Activated T-helper 9 cell treated with anti-CD3 and anti-CD28 coated beads, Interleukin-2, amount 50 U/mL, for 16 hours (primary cell): ENCODE measurements at regions not wholly inside any gene's neighbourhood (a gene's known extent, or its start where the extent isn't known, plus 50 kb on each side); places are given as distances from the start of the nearest gene placed in this dataset.
"Not testable (repeated sequence)": the region's sequence is repeated elsewhere in the genome, so short reads cannot be mapped to it uniquely, and the experiment has no call there.

ENCODE experiments used
- DNase-seq: peaks from one replicate; pipeline ENCODE4 v3.0.0-alpha.2; 2020; ENCODE audit warnings: low read depth

DNA sequence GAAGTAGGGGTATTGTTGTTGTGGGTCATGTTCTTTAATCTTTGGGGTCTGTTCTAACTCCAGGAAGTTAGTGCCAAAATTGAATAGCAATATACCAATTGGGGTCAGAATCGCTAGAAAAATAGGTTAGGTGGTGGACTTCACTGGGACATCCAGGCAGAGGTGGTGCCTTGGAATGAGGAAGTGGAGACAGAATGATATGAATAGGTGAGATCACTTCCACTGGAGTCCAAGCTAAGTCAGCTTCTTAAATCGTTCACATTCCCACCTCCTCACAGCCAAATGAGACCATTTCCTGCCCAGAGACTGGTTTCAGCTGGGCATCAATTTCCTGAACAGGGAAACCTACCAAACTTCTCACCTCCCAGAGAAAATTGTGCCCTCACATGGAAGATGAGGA is 137.8 kb upstream of the RAB4A start:
- DNase-seq: no peak

DNA sequence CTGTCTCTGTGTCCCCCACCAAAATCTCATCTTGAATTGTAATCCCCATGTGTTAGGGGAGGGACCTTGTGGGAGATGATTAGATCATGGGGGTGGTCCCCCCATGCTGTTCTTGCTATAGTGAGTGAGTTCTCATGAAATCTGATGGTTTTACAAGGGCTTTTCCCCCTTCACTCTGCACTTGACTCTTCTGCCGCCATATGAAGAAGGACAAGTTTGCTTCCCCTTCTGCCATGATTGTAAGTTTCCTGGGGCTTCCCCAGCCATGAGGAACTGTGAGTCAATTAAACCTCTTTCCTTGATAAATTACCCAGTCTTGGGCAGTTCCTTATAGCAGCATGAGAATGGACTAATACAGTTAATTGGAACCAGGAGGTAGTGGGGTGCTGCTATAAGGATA is 137.1 kb upstream of the RAB4A start:
- DNase-seq: no peak

DNA sequence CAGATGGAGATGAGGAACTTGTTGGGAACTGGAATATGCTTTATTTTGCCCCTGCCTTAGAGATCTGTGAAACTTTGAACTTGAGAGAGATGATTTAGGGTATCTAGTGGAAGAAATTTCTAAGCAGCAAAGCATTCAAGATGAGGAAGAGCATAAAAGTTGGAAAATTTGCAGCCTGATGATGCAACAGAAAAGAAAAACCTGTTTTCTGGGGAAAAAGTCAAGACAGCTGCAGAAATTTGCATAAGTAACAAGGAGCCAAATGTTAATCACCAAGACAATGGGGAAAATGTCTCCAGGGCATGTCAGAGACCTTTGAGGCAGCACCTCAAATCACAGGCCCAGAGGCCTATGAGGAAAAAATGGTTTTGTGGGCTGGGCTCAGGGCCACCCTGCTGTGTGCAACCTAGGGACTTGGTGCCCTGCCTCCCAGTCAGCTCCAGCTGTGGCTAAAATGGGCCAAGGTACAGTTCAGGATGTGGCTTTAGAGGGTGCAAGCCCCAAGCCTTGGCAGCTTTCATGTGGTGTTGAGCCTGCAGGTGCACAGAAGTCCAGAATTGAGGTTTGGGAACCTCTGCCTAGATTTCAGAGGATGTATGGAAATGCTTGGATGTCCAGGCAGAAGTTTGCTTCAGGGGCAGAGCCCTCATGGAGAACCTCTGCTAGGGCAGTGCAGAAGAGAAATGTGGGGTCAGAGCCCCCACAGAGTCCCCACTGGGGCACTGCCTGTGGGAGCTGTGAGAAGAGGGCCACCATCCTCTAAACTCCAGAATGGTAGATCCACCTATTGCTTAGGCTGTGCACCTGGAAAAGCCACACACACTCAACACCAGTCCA is 136.3 kb upstream of the RAB4A start:
- not testable (repeated sequence) for DNase-seq

DNA sequence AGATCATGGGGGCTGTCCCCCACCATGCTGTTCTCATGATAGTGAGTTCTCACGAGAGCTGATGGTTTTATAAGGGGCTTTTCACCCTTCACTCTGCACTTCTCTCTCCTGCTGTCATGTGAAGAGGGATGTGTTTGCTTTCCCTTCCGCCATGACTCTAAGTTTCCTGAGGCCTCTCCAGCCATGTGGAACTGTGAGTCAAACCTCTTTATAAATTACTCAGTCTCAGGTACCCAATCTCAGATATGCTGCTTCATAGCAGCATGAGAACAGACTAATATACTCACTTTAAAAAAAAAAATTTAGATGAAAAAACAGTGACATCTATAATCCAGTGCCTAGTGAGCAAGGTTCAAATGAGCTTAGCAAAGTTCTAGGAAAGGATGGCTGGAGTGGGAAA is 135.1 kb upstream of the RAB4A start:
- DNase-seq: no peak

DNA sequence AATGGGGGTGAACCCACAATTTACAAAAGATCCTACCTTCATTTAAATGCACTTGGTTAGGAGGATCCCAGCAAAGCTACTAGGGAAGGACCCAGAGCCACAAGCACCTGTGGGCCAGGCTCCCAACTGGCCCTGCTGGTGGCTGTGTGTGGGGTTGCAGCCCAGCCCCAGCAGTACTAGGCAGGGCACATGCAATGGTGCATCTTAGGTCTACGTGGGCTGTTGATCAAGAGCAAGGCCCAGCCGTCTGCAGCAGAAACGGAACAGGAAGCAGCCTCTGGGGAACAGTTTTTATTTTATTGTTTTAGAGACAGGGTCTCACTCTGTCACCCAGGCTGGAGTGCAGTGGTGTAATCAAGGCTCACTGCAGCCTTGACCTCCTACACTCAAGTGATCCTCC is 134.1 kb upstream of the RAB4A start:
- DNase-seq: no peak

DNA sequence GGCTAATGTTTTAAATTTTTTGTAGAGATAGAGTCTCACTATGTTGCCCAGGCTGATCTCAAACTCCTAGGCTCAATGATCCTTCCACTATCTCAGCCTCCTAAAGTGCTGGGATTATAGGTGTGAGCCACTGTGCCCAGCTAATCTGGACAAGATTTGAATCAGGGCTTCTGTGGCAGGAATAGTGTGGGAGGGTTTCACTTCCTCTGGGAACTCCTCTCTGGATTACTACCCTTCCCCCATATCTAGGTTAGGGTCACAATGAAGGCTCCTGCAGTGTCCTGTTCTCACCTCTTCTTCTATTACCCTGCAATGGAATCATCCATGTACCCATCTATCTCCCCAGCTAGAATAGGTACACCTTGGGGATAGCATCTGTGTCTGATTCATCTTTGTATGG is 133.6 kb upstream of the RAB4A start:
- DNase-seq: no peak

DNA sequence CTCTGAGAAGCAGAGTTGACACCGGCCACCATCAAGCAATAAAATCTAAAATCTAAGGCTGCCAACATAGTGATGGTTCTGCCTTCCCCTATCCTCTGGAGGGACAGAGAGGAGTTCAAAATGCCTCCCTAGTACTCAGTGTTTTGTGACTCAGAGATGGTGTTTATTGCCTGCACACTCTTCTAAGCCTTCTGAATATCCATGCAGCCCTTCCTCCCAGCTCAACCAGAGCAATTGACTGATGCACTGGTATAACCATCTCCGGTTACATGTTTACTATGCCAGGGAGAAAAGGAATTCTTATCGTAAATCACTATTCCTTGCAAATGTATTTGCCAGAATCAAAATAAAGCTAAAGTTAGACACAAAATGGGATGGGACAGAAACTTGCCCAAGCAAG is 132.9 kb upstream of the RAB4A start:
- no peak for DNase-seq

DNA sequence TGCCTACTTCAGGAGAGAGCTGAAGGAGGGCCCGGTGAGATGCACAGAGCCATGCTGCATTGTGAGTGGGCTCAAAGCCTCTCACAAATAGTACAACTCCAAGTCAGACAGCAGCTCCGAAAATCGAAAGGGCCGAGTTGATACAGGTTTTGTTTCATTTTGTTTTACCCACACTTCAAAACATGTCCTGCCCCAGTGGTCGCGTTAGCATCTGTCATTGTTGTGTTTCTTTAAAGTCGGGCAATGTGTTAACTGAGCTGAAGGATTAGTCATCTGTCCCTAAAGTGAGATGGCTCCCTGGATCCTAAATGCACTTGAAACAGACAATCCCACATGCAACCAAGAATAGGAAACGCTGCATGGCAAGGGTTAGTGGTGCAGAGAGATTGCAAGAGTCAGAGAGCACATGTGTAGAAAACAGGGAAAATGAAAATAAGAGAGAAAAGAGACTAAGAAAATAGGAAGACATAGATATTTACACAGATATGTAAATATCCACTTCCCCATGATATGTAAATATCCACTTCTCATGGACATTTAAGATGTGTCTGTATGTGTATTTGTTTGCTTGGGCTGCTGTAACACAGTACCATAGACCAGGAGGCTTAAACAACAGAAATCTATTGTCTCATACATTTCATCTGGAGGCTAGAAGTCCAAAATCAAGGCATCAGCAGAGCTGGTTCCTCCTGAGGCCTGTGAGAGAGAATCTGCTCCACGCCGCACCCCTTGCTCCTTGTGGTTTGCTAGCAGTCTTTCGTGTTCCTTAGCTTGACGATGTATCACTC is 131.4 kb upstream of the RAB4A start:
- DNase-seq: no peak

DNA sequence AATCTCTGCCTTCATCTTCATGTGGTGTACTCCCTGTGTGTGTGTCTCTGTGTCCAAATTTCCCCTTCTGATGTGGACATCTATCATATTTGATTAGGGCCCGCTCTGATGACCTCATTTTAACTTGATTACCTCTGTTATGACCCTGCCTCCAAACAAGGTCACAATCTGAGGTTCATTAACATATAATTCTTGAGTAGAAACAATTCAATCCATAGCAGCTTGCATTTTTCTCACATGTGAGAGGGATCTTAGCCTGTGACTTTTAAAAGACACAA is 130.9 kb upstream of the RAB4A start:
- no peak for DNase-seq

DNA sequence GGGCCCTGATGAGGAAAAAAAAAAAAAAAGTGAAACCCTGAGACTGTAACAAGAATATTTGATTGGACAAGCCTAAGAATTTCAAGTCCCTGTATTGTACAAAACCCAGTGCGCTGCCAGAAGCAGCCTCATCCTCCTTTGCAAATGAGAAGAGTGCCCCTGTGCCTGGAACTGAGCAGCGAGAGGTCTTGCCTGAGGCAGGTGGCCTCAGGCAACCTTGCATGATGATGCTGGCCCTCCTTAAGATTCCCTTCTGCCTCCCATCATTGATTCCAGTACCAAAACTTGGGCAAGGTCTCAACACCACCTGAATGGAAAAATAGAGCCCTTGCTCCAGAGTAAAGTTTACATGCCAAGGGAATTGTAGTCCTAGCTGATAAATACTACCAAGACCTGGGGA is 129.6 kb upstream of the RAB4A start:
- no peak for DNase-seq

DNA sequence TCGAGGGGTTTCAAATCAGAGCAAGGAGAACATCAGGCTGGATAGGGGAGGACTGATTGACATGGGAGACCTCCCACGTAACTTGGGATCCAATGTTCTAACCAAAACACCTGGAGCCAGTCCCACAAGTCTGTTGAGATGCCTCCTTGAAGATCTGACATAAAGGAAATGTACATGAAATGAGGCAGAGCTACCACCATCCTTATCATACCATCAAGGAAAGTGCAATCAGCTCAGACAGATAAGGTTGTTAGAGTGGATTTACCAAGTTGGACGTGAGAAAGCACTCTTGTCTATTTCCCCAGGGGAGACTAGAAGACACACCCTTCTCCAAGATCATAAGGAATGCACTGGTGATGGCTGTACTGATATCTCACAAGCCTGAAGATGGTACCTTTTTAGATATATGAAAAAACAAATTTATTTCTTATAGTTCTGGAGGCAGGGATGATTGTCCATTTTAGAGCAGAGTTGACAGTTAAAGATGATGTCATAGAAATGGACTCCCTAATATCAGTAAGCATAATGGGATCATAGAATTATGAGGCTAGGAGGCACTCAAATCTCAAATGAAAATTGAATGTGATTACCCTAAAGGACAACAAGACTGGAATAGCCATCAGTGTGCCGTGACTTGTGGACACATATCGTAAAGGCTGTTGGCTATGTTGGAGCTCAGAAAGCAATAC is 129.1 kb upstream of the RAB4A start:
- DNase-seq: no peak

DNA sequence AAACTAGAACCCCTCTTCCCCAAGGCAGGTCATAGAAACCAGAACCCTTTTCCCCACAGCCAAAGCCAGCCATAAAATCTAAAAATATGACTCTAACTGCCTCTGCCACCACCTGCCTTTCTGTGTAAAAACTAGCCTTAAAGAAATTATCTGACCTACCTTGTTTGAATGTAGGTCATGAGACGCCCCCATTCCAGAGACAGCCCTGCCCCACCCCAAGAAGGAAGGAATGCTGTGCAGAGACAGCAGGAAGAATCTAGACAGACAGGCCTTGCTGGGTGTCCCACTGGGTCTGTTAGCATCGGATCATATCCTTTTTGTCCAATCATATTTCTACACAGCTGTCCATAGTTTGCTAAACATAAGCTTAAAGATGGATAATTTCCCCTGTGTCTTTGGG is 128.4 kb upstream of the RAB4A start:
- no peak for DNase-seq

DNA sequence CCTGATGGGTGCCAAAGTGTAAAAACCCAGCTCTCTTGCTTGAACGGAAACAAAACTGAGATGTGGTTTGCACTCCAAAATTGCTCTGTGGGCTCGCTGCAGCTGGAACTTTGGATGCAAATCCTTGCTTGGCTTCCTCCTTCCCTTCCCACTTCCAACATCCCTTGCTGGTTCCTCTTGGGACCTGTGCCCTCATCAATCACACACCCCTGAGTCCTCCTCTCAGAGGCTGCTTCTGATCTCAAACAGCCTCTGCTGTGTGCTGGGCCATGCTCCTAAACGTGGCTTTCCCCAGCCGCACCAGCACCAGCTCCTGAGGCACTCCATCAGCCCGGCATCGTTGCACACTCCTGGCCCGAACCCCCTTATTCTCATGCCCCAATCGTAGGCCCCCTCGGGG is 124.3 kb upstream of the RAB4A start:
- DNase-seq: no peak

DNA sequence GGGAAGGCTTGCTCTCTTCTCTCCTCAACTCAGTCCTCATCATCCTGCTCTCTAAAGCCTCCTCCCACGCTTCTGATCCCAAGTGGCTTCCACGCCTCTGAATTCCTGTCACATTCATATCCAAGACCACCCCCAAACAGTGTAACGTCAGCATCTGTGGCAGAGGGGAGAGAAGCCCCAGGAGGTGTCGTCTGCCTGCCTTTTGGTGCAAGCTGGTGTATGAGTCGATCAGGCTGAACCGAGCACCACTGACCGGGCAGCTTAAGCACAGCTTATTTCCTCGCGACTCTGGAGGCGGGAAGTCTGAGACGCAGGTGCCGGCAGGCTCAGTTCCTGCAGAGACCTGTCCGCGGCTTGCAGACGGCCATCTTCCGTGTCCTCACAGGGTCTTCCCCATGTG is 123.8 kb upstream of the RAB4A start:
- no peak for DNase-seq

DNA sequence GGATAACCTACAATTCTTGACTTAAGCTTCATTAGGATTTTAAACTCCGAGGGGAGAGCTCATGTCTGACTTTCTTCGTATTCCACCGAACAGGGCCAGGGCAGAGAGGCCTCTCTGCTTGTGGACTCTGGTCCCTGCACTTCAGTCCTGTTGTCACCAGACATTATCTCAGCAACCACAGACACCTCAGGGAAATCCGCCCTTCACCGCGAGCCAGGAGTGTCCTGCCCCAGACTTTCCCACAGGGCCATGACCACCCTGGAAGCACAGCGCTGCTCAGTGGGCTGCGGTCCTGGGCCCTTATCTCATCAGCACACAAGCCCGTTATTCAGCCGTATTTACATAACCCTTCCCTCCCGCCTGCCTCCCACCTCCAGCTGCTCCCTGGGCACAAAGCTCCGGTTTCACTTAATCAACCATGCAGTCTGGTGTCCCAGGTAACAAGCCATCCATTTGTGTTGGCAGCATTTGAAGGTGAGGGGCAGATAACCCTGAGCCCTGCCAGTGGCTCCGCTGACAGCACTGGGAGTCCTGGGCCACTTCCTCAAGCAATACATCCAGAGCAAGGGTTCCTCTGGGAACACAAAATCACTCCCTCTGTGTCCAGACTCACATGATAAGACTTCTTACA is 122.8 kb upstream of the RAB4A start:
- DNase-seq: no peak

DNA sequence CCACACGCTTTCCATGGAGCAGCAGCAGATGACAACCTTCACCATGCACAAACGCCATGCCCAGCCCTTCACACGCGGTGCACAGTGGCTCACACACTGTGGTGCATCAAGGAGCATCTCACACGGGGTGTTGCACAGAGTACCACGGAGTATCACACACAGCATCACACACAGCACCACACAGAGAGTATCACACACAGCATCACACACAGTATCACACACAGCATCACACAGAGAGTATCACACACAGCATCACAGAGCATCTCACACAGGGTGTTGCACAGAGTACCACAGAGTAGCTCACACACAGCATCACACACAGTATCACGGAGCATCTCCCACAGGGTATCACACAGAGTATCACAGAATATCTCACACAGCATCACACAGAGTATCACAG is 122.2 kb upstream of the RAB4A start:
- no peak for DNase-seq

DNA sequence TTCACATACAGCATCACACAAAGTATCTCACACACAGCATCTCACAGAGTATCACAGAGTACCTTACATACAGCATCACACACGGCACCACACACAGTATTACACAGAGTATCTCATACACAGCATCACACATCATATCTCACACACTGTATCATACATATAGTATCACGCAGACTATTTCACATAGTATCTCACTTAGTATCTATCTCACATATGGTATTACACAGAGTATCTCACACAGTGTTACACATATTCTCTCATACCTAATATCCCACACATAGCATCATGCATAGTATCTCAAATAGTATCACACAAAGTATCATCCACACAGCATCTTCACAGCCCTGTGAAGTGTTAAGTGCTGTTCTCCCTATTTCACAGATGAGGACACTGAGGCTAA is 121.5 kb upstream of the RAB4A start:
- DNase-seq: no peak

DNA sequence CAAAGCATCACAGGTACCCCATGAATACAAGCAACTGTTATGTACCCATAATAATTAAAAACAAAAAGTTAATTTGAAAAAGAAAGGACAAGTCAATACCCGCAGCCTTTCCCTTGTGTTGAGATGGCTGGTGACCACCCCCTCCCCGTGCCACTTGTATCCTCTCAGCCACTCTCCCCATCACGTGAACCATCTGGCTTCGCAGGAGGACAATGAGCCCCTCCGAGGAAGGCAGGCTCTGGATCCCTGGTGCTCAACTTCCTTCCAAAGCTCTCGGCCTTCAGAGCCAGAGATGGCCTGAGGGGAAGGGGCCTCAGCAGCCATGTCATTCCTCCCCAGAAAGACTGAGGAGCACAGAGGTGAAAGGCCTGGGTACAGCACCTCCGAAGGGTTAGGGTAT is 120.4 kb upstream of the RAB4A start:
- no peak for DNase-seq

DNA sequence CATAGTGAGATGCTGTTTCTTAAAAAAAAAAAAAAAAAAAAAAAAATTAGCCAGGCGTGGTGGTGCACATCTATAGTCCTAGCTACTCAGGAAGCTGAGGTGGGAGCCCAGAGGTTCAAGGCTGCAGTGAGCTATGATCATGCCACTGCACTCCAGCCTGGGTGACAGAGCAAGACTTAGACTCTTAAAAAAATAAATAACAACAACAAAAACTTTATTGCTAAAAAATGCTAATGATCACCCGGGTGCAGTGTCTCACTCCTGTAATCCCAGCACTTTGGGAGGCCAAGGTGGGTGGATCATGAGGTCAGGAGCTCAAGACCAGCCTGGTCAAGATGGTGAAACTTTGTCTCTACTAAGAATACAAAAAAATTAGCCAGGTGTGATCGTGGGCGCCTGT is 119.5 kb upstream of the RAB4A start:
- not testable (repeated sequence) for DNase-seq

DNA sequence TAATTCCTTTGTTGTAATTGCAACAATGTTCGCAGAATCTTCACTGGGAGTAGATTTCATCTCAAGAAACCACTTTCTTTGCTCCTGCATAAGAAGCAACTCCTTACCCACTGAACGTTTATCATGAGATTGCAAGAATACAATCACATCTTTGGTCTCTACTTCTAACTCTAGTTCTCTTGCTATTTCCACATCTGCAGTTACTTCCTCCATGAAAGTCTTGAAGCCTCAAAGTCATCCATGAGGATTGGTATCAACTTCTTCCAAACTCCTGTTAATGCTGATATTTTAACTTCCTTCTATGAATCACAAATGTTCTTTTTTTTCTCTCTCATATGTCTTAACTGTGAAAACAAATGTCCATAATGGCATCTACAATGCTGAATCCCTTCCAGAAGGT is 118.6 kb upstream of the RAB4A start:
- DNase-seq: no peak

DNA sequence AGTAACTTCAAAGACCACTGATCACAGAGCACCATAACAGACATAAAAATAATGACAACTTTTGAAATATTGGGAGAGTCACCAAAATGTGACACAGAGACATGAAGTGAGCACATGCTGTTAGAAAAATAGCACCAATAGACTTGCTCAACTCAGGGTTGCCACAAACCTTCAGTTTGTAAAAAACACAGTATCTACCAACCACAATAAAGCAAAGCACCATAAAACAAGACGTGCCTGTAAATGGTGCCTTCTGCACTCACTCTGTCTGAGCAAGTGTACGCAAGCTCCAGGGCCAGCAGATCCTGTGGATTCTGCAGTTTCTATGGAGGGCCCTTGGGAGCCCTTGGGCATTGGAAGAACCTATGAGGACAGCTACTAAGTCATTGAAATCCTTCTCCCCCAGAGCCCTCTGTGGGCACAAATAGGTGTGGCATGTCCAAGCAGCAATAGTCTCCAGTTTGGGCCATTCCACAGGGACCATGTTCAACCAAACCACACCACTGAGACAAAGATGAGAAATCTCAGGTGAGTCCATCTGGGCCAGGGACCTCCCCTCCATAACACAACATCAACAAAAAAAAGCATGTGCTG is 116.9 kb upstream of the RAB4A start:
- no peak for DNase-seq

DNA sequence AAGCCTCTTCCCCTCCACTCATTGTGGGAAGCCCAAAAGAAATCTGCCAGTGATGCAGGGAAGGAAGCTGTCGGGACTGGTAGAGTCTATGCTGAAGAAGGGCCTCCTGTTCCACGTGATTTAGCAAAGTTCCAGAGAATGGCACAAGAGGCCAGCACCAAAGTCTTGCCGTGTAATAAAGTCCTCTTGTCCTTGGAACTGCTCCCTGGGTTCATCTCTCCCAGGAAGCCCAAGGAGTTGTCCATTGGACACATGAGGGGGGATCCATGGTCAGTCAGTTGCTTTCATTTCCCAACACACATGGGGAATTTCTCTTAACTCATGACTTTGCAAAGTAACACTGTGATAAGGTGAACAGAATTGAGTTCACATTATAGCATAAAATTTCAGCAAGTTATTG is 116.1 kb upstream of the RAB4A start:
- DNase-seq: no peak
